Transverse colon (tissue), 4 donors: ENCODE measurements at regions not wholly inside any gene's neighbourhood (a gene's known extent, or its start where the extent isn't known, plus 50 kb on each side); places are given as distances from the start of the nearest gene placed in this dataset.

ENCODE experiments used
- DNase-seq: peaks from one replicate; pipeline ENCODE4 v3.0.0-alpha.2; 2019
- H3K27ac ChIP-seq, 4 donors: fragments of 200-600 bp; sonication (generic); 2 replicates each; pipeline ENCODE4 v1.5.1; 2016 to 2018; ENCODE audit warnings: inconsistent platforms in 4 of 4
- H3K27me3 ChIP-seq: fragments of 200-600 bp; sonication (generic); 2 replicates; pipeline ENCODE4 v1.5.1; 2017; ENCODE audit warnings: inconsistent platforms
- H3K36me3 ChIP-seq, 4 donors: fragments of 200-600 bp; sonication (generic); 2 replicates each; pipeline ENCODE4 v1.5.1; 2017 to 2019; ENCODE audit warnings: inconsistent platforms in 4 of 4
- H3K4me1 ChIP-seq, 4 donors: fragments of 200-600 bp; sonication (generic); 2 replicates each; pipeline ENCODE4 v1.5.1; 2017 to 2020; ENCODE audit warnings: inconsistent platforms in 4 of 4
- H3K4me3 ChIP-seq, 4 donors: fragments of 200-600 bp; sonication (generic); 1 replicate in 1 of 4; 2 replicates in 3 of 4; pipeline versions ENCODE4 v1.5.1 to v1.6.1; 2017 to 2019; ENCODE audit warnings: inconsistent platforms in 4 of 4
- H3K9me3 ChIP-seq, 2 donors: fragments of 200-600 bp; sonication (generic); 2 replicates each; pipeline ENCODE4 v1.5.1; 2017 to 2019; ENCODE audit warnings: inconsistent platforms in 2 of 2
- EP300 ChIP-seq: sonication (generic); formaldehyde crosslinking; IDR thresholded peaks from one replicate; pipeline ENCODE4 v1.6.1; 2017; ENCODE audit warnings: antibody characterized with exemption, low read depth
- POLR2A ChIP-seq: fragments of 450-650 bp; IDR thresholded peaks from one replicate; pipeline ENCODE4 v1.6.1; 2016; ENCODE audit warnings: antibody characterized with exemption, mild to moderate bottlenecking, moderate library complexity
- POLR2AphosphoS5 ChIP-seq, 3 donors: sonication (generic); formaldehyde crosslinking; IDR thresholded peaks; one replicate each; pipeline ENCODE4 v1.6.1; 2016; ENCODE audit warnings: antibody characterized with exemption in 3 of 3
- WGBS, 2 donors: methylation state at CpG; one replicate each; pipeline ENCODE4 v1.1.5; 2018; ENCODE audit warnings: low coverage in 1 of 2; 5-methylcytosine and 5-hydroxymethylcytosine counted together
- in situ Hi-C, 4 donors: fragments of 200-750 bp; cut with MboI; loops; one replicate each; pipeline versions ENCODE4 v1.15.0 to v1.15.1; 2017; ENCODE audit warnings: low sequenced_read_pairs in 3 of 4, low pct_ligation_motif_present in 1 of 4, low pct_unique_long_range_greater_than_20kb in 1 of 4
- intact Hi-C: fragments of 100-400 bp; cut with DNase I; formaldehyde crosslinking; loops from one replicate; pipeline ENCODE4 v1.15.1; 2023; ENCODE audit warnings: low total_unique reads
- TF ChIP-seq, protein P1 (sequence below), 5 experiments: fragments of 200-600 bp in 3 of 5; fragments of 450-650 bp in 2 of 5; sonication (generic) in 3 of 5; IDR thresholded peaks; 1 replicate in 2 of 5; 2 replicates in 3 of 5; pipeline ENCODE4 v1.5.1; 2016 to 2017; ENCODE audit warnings: antibody characterized with exemption in 5 of 5, inconsistent platforms in 3 of 5, mild to moderate bottlenecking in 2 of 5, moderate library complexity in 1 of 5

GRCh38 chr18:55153346-55153745 lies 194.1 kb upstream of the CCDC68 start:
- no peak overlapping the region for H3K27ac ChIP-seq
- no peaks in the 10 kb centered on the region for H3K36me3 ChIP-seq
- 82% methylated on average over 2 of the region's 2 CpGs; no CpG with 5 or more reads in 1 of the 2 donors for WGBS, 2 donors
- H3K4me1 ChIP-seq, result no peaks in the 10 kb centered on the region
- H3K4me3 ChIP-seq, result no peak overlapping the region
- no peaks in the 10 kb centered on the region for H3K27me3 ChIP-seq
- TF ChIP-seq POLR2AphosphoS5 (IDR thresholded peaks at IDR 0.05) (no peak), EP300 (no peak), POLR2A (no peak)
- TF ChIP-seq, protein P1, sequence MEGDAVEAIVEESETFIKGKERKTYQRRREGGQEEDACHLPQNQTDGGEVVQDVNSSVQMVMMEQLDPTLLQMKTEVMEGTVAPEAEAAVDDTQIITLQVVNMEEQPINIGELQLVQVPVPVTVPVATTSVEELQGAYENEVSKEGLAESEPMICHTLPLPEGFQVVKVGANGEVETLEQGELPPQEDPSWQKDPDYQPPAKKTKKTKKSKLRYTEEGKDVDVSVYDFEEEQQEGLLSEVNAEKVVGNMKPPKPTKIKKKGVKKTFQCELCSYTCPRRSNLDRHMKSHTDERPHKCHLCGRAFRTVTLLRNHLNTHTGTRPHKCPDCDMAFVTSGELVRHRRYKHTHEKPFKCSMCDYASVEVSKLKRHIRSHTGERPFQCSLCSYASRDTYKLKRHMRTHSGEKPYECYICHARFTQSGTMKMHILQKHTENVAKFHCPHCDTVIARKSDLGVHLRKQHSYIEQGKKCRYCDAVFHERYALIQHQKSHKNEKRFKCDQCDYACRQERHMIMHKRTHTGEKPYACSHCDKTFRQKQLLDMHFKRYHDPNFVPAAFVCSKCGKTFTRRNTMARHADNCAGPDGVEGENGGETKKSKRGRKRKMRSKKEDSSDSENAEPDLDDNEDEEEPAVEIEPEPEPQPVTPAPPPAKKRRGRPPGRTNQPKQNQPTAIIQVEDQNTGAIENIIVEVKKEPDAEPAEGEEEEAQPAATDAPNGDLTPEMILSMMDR (IDR thresholded peaks at IDR 0.05), result no peak
- in situ Hi-C loops, result no loop called here
- intact Hi-C loops, result no loop called here
- H3K9me3 ChIP-seq, result no peaks in the 10 kb centered on the region
- no peak for DNase-seq

DNA sequence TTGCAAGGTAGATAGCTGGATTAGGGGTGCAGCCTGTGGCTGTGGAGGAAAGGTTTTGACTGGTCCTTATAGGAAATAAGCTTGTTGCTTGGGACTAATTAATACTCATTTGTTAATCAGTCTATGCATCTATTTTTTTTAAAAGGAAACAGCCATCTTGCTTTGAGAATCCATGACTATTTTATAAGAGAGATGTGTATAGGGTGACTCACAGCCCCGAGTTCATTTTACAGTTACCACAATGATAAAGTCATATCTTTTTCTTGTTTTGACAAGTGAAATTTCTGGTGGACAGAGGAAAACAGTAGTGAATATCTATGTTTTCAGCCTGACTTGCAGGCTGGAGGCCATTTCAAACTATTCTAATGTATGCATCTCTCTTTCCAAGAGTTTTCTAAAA lies 193.5 kb upstream of the CCDC68 start:
- 64 to 67% methylated on average over 1 of the region's 1 CpG for WGBS, 2 donors

DNA sequence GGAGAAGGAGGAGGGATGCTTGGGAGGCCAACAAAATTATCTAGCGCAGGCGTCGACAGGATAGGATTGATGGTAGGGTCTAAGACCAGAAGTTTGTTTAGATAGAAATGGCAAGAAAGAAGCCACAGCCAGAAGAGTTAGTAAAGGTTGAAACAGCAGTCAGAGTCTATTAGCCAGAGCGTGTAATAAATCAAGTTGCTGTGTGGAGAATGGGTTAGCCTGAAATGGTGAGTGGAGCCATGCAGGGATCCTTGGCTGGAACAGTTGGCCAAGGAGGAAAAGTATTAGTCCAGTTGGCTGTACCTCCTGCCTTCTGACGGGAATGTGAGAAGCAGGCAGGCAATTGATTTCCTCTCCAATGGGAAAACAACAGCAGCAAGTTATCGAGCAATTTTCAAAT lies 190.7 kb upstream of the CCDC68 start:
- intact Hi-C loops (no loop called here), in situ Hi-C loops (no loop called here)
- DNase-seq, result no peak
- Histone ChIP-seq H3K4me3 (no peak overlapping the region), H3K4me1 (no peaks in the 10 kb centered on the region), H3K9me3 (no peaks in the 10 kb centered on the region), H3K36me3 (no peaks in the 10 kb centered on the region), H3K27me3 (no peaks in the 10 kb centered on the region), H3K27ac (no peak overlapping the region)
- 69 to 86% methylated on average over 6 of the region's 6 CpGs for WGBS, 2 donors
- TF ChIP-seq POLR2A (no peak), POLR2AphosphoS5 (IDR thresholded peaks at IDR 0.05) (no peak), EP300 (no peak)
- TF ChIP-seq, protein P1 (IDR thresholded peaks at IDR 0.05), result no peak

More for the DNA sequence above, 193.5 kb upstream of the CCDC68 start:
- in situ Hi-C loops, result no loop called here
- Histone ChIP-seq H3K9me3 (no peaks in the 10 kb centered on the region), H3K27me3 (no peaks in the 10 kb centered on the region), H3K36me3 (no peaks in the 10 kb centered on the region), H3K27ac (no peak overlapping the region), H3K4me3 (no peak overlapping the region), H3K4me1 (no peaks in the 10 kb centered on the region)
- DNase-seq, result no peak
- TF ChIP-seq POLR2AphosphoS5 (IDR thresholded peaks at IDR 0.05) (no peak), POLR2A (no peak), EP300 (no peak)
- TF ChIP-seq, protein P1 (IDR thresholded peaks at IDR 0.05), result no peak
- intact Hi-C loops, result no loop called here

GRCh38 chr18:55147791-55148190 lies 188.5 kb upstream of the CCDC68 start:
- in situ Hi-C loops (no loop called here), intact Hi-C loops (no loop called here)
- DNase-seq, result no peak
- Histone ChIP-seq H3K9me3 (no peaks in the 10 kb centered on the region), H3K27me3 (no peaks in the 10 kb centered on the region), H3K4me1 (no peaks in the 10 kb centered on the region), H3K36me3 (no peaks in the 10 kb centered on the region), H3K27ac (no peak overlapping the region), H3K4me3 (no peak overlapping the region)
- 77 to 79% methylated on average over 3 of the region's 3 CpGs for WGBS, 2 donors
- TF ChIP-seq, protein P1 (IDR thresholded peaks at IDR 0.05), result no peak
- TF ChIP-seq POLR2A (no peak), POLR2AphosphoS5 (IDR thresholded peaks at IDR 0.05) (no peak), EP300 (no peak)
